Gastroesophageal sphincter (tissue), 3 donors: ENCODE measurements at regions not wholly inside any gene's neighbourhood (a gene's known extent, or its start where the extent isn't known, plus 50 kb on each side); places are given as distances from the start of the nearest gene placed in this dataset.

ENCODE experiments used
- EP300 ChIP-seq: sonication (generic); formaldehyde crosslinking; IDR thresholded peaks from one replicate; pipeline ENCODE4 v1.6.1; 2017; ENCODE audit warnings: antibody characterized with exemption, mild to moderate bottlenecking
- POLR2A ChIP-seq, 2 donors: fragments of 450-650 bp; IDR thresholded peaks; one replicate each; pipeline ENCODE4 v1.6.1; 2017; ENCODE audit warnings: antibody characterized with exemption in 2 of 2, mild to moderate bottlenecking in 2 of 2, moderate library complexity in 1 of 2
- POLR2AphosphoS5 ChIP-seq: sonication (generic); formaldehyde crosslinking; IDR thresholded peaks from one replicate; pipeline ENCODE4 v1.6.1; 2017; ENCODE audit warnings: antibody characterized with exemption
- TF ChIP-seq, protein P1 (sequence below), 4 experiments: fragments of 200-600 bp in 2 of 4; fragments of 450-650 bp in 2 of 4; sonication (generic) in 1 of 4; IDR thresholded peaks; one replicate each; pipeline ENCODE4 v1.5.1; 2017 to 2019; ENCODE audit warnings: antibody characterized with exemption in 4 of 4, mild to moderate bottlenecking in 2 of 4, moderate library complexity in 2 of 4

DNA sequence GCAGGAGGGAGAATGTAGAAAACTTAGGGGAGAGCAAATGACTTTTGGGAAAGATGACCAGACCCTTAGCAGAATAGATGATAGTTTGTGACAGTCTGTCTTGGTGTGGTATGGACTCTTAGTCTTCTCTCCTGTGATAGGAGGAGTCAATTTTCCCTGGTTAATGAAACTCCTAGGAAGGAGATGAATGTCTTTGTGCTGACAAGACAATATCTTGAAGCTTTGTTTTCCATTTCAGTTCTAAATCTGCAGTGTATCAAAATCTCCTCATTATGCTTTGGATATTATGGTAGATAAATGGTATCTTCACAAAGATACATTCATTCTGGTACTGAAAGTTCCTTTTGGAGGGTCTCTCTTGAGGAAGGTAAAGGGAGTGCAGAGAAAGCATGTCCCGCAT, 77.8 kb upstream of the ZNF717 start:
- TF ChIP-seq, protein P1, sequence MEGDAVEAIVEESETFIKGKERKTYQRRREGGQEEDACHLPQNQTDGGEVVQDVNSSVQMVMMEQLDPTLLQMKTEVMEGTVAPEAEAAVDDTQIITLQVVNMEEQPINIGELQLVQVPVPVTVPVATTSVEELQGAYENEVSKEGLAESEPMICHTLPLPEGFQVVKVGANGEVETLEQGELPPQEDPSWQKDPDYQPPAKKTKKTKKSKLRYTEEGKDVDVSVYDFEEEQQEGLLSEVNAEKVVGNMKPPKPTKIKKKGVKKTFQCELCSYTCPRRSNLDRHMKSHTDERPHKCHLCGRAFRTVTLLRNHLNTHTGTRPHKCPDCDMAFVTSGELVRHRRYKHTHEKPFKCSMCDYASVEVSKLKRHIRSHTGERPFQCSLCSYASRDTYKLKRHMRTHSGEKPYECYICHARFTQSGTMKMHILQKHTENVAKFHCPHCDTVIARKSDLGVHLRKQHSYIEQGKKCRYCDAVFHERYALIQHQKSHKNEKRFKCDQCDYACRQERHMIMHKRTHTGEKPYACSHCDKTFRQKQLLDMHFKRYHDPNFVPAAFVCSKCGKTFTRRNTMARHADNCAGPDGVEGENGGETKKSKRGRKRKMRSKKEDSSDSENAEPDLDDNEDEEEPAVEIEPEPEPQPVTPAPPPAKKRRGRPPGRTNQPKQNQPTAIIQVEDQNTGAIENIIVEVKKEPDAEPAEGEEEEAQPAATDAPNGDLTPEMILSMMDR (IDR thresholded peaks at IDR 0.05): no peak
- no peak for TF ChIP-seq POLR2A (IDR thresholded peaks at IDR 0.05)
- no peak for TF ChIP-seq POLR2AphosphoS5
- TF ChIP-seq EP300: no peak
